ENCODE measurements at regions not wholly inside any gene's neighbourhood (a gene's known extent, or its start where the extent isn't known, plus 50 kb on each side); places are given as distances from the start of the nearest gene placed in this dataset.

DNA sequence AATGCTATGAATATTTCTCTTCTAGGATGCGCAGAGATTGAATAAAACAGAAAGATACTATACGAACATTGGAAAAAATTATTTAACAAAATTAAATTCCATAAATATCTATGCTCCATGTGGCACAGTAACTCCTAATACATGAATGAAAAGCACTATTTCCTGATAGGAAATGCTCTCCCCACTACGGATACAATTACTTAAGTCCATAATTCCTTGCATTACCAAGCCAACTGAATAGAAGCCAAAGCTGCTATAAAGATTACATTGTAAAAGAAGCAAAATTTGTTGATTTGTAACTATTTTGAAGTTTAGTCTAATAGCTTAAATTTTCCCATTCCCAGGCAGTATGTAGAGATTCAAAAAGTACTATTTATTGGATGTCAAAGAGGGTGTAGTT is 61.8 kb upstream of the SNX2 start (continued):
- TF ChIP-seq, protein P1, sequence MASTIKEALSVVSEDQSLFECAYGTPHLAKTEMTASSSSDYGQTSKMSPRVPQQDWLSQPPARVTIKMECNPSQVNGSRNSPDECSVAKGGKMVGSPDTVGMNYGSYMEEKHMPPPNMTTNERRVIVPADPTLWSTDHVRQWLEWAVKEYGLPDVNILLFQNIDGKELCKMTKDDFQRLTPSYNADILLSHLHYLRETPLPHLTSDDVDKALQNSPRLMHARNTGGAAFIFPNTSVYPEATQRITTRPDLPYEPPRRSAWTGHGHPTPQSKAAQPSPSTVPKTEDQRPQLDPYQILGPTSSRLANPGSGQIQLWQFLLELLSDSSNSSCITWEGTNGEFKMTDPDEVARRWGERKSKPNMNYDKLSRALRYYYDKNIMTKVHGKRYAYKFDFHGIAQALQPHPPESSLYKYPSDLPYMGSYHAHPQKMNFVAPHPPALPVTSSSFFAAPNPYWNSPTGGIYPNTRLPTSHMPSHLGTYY (CRISPR knock-in tag; IDR thresholded peaks at IDR 0.05), result no peak

DNA sequence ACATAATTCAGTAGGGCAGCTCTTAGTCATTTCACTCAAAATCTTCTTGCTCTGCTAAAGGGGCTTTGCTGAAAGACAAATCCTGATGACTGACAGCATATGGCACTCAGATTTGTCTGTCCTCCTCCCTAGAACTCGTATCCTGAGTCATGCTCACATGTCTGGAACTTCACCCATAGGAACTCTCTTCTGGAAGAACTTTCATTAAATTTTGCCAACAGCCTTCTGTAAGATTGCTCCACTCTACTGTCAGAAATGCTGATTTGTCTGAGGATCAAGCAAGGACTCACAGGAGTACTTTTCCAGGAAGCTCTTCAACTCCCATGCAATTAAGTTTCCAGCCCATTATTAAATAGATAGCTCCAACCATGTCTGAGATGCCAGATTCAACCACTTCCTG is 59.8 kb upstream of the SNX2 start:
- peaks cover 8% of the 10 kb centered on the region; the same call in 1 of the 2 replicates for H3K9me3 Mint-ChIP-seq
- DNase-seq (ENCODE audit: low spot score) (no peak), ATAC-seq (no peak)
- TF ChIP-seq, protein P2, sequence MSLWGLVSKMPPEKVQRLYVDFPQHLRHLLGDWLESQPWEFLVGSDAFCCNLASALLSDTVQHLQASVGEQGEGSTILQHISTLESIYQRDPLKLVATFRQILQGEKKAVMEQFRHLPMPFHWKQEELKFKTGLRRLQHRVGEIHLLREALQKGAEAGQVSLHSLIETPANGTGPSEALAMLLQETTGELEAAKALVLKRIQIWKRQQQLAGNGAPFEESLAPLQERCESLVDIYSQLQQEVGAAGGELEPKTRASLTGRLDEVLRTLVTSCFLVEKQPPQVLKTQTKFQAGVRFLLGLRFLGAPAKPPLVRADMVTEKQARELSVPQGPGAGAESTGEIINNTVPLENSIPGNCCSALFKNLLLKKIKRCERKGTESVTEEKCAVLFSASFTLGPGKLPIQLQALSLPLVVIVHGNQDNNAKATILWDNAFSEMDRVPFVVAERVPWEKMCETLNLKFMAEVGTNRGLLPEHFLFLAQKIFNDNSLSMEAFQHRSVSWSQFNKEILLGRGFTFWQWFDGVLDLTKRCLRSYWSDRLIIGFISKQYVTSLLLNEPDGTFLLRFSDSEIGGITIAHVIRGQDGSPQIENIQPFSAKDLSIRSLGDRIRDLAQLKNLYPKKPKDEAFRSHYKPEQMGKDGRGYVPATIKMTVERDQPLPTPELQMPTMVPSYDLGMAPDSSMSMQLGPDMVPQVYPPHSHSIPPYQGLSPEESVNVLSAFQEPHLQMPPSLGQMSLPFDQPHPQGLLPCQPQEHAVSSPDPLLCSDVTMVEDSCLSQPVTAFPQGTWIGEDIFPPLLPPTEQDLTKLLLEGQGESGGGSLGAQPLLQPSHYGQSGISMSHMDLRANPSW (CRISPR knock-in tag; conservative IDR thresholded peaks at IDR 0.05; ENCODE audit: low read depth), result no peak
- TF ChIP-seq, protein P3, sequence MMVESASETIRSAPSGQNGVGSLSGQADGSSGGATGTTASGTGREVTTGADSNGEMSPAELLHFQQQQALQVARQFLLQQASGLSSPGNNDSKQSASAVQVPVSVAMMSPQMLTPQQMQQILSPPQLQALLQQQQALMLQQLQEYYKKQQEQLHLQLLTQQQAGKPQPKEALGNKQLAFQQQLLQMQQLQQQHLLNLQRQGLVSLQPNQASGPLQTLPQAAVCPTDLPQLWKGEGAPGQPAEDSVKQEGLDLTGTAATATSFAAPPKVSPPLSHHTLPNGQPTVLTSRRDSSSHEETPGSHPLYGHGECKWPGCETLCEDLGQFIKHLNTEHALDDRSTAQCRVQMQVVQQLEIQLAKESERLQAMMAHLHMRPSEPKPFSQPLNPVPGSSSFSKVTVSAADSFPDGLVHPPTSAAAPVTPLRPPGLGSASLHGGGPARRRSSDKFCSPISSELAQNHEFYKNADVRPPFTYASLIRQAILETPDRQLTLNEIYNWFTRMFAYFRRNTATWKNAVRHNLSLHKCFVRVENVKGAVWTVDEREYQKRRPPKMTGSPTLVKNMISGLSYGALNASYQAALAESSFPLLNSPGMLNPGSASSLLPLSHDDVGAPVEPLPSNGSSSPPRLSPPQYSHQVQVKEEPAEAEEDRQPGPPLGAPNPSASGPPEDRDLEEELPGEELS (CRISPR knock-in tag; IDR thresholded peaks at IDR 0.05), result no peak
- no peak for TF ChIP-seq RORB (CRISPR knock-in tag; IDR thresholded peaks at IDR 0.05)
- TF ChIP-seq, protein P4, sequence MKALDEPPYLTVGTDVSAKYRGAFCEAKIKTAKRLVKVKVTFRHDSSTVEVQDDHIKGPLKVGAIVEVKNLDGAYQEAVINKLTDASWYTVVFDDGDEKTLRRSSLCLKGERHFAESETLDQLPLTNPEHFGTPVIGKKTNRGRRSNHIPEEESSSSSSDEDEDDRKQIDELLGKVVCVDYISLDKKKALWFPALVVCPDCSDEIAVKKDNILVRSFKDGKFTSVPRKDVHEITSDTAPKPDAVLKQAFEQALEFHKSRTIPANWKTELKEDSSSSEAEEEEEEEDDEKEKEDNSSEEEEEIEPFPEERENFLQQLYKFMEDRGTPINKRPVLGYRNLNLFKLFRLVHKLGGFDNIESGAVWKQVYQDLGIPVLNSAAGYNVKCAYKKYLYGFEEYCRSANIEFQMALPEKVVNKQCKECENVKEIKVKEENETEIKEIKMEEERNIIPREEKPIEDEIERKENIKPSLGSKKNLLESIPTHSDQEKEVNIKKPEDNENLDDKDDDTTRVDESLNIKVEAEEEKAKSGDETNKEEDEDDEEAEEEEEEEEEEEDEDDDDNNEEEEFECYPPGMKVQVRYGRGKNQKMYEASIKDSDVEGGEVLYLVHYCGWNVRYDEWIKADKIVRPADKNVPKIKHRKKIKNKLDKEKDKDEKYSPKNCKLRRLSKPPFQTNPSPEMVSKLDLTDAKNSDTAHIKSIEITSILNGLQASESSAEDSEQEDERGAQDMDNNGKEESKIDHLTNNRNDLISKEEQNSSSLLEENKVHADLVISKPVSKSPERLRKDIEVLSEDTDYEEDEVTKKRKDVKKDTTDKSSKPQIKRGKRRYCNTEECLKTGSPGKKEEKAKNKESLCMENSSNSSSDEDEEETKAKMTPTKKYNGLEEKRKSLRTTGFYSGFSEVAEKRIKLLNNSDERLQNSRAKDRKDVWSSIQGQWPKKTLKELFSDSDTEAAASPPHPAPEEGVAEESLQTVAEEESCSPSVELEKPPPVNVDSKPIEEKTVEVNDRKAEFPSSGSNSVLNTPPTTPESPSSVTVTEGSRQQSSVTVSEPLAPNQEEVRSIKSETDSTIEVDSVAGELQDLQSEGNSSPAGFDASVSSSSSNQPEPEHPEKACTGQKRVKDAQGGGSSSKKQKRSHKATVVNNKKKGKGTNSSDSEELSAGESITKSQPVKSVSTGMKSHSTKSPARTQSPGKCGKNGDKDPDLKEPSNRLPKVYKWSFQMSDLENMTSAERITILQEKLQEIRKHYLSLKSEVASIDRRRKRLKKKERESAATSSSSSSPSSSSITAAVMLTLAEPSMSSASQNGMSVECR (CRISPR knock-in tag; IDR thresholded peaks at IDR 0.05; ENCODE audit: borderline replicate concordance), result no peak
- TF ChIP-seq KAT7 (CRISPR knock-in tag; IDR thresholded peaks at IDR 0.05; ENCODE audit: borderline replicate concordance), result no peak
- no peak for TF ChIP-seq CBFB (CRISPR knock-in tag; IDR thresholded peaks at IDR 0.05; ENCODE audit: low read depth)
- TF ChIP-seq ZNF671 (CRISPR knock-in tag; IDR thresholded peaks at IDR 0.05), result no peak
- no peak for TF ChIP-seq ELF4 (CRISPR knock-in tag; IDR thresholded peaks at IDR 0.05; ENCODE audit: low read depth)
- no peak for TF ChIP-seq FOXJ3 (CRISPR knock-in tag; IDR thresholded peaks at IDR 0.05; ENCODE audit: borderline replicate concordance)
- no peak for TF ChIP-seq ZNF232 (CRISPR knock-in tag; IDR thresholded peaks at IDR 0.05)
- TF ChIP-seq, protein P5, sequence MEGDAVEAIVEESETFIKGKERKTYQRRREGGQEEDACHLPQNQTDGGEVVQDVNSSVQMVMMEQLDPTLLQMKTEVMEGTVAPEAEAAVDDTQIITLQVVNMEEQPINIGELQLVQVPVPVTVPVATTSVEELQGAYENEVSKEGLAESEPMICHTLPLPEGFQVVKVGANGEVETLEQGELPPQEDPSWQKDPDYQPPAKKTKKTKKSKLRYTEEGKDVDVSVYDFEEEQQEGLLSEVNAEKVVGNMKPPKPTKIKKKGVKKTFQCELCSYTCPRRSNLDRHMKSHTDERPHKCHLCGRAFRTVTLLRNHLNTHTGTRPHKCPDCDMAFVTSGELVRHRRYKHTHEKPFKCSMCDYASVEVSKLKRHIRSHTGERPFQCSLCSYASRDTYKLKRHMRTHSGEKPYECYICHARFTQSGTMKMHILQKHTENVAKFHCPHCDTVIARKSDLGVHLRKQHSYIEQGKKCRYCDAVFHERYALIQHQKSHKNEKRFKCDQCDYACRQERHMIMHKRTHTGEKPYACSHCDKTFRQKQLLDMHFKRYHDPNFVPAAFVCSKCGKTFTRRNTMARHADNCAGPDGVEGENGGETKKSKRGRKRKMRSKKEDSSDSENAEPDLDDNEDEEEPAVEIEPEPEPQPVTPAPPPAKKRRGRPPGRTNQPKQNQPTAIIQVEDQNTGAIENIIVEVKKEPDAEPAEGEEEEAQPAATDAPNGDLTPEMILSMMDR (IDR thresholded peaks at IDR 0.05), result no peak
- no peak for TF ChIP-seq ZNF317 (CRISPR knock-in tag; IDR thresholded peaks at IDR 0.05; ENCODE audit: borderline replicate concordance, low read depth)
- no peak overlapping the region for H3K27ac Mint-ChIP-seq
- H3K36me3 Mint-ChIP-seq, result no peaks in the 10 kb centered on the region
- CTCF ChIA-PET, result interaction anchor here (1.6 kb wide), 1 partner anchor 11 kb away, joined by 5 read pairs; no protein-coding TSS in a partner anchor
- POLR2A ChIA-PET, result no interaction called here
- H3K4me1 Mint-ChIP-seq, result no peaks in the 10 kb centered on the region
- no peaks in the 10 kb centered on the region for H3K27me3 Mint-ChIP-seq (ENCODE audit: low read depth)
- no peak overlapping the region for H3K4me3 Mint-ChIP-seq

All from WTC11 (cell line).